ENCODE measurements at regions not wholly inside any gene's neighbourhood (a gene's known extent, or its start where the extent isn't known, plus 50 kb on each side); places are given as distances from the start of the nearest gene placed in this dataset.

DNA sequence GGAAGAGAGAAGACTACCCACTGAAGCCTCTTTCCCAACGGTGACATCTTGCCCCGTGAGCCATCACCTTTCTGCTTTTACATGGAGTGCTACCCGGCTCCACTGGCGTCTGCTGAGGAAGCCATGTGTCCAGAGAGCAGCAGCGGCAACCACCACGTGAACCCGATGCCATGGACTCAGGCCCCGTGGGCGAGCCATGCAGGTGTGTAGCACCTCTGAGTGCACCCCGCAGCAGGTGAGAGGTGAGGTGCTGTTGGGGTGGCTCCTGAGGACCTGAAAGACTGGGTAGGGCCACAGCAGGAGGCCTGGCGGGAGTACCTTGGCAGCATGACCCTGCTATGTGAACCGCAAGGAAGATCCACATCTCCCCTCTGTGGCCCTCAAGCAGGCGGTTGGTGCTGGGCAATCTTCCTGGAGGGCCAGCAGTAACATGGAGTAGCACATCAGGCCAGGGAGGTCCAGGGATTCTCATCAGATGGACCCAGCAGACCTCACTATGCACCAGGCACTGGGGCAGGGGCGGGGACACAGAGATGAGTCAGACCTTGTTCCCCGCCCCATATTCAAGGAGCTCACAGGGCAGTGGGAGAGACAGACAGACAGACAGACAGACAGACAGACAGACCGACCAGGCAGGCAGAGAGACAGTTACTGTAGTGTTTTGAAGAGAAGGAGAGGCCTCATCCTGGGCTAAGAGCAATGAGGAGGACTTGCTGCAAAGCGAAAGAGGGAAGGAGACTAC lies 129.6 kb downstream of the PAPOLA start:
- H3K4me3 Mint-ChIP-seq, result no peak overlapping the region
- H3K9me3 Mint-ChIP-seq, result no peaks in the 10 kb centered on the region
- no peaks in the 10 kb centered on the region for H3K36me3 Mint-ChIP-seq (ENCODE audit: insufficient read depth)
- H3K4me1 Mint-ChIP-seq (ENCODE audit: low read depth), result no peaks in the 10 kb centered on the region
- DNase-seq (no peak), ATAC-seq (no peak)
- H3K27me3 Mint-ChIP-seq (ENCODE audit: low read depth), result no peaks in the 10 kb centered on the region

DNA sequence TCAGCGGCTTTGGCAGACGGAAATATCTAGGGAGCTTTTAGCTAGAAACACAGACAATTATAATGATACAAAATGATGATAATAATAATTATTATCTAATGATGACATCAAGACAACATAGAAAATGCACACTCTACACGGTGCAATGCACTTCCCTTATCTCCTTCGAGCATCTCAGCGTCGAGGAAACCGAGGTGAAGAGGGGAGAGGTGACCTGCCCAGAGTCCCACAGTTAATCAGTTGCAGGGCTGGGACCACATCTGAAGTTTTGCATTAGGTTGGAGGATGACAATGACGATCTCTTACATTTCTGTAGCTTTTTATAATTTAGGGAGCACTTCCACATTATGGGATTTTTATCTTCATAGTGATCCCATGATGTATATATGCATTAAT lies 130.2 kb downstream of the PAPOLA start:
- H3K4me1 Mint-ChIP-seq (ENCODE audit: low read depth), result no peaks in the 10 kb centered on the region
- H3K9me3 Mint-ChIP-seq, result no peaks in the 10 kb centered on the region
- DNase-seq (no peak), ATAC-seq (no peak)
- no peaks in the 10 kb centered on the region for H3K36me3 Mint-ChIP-seq (ENCODE audit: insufficient read depth)
- no peak overlapping the region for H3K4me3 Mint-ChIP-seq
- H3K27me3 Mint-ChIP-seq (ENCODE audit: low read depth), result no peaks in the 10 kb centered on the region

DNA sequence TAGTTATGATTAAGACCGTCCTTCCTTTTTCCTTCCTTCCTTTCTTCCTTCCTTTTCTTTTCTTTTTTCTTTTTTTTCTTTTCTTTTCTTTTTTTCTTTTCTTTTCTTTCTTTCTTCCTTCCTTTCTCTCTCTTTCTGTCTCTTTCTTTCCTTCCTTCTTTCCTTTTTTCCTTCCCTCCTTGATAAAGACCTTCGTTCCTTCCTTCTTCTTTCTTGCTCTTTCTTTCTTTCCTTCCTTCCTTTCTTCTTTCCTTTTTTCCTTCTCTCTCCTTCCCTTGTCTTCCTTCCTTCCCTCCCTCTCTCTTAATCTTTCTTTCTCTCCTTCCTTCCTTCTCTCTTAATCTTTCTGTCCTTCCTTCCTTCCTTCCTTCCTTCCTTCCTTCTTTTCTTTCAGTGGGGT lies 130.9 kb downstream of the PAPOLA start:
- no peaks in the 10 kb centered on the region for H3K9me3 Mint-ChIP-seq
- ATAC-seq, result no peak
- H3K27me3 Mint-ChIP-seq (ENCODE audit: low read depth), result no peaks in the 10 kb centered on the region
- no peak overlapping the region for H3K4me3 Mint-ChIP-seq
- no peak for DNase-seq
- no peaks in the 10 kb centered on the region for H3K36me3 Mint-ChIP-seq (ENCODE audit: insufficient read depth)
- no peaks in the 10 kb centered on the region for H3K4me1 Mint-ChIP-seq (ENCODE audit: low read depth)

DNA sequence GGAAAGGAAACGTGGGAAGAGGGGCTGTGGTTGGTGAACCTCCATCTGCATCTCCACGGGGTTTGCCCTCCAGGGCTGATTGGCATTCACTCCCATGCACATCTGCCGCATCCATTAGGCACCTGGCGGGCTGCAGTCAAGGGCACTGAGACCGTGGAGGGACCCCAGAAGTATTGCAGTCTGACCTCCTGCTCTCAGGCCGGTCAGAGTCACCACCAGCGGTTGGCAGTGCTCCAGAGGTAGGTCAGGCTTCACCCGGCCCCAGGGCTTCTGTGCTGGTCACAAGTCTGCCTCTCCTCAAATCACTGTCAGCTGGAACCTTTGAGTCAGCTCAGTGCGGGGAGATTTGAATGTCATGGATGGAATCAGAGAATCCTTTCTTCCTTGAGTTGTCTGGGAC lies 132.3 kb downstream of the PAPOLA start:
- Mint-ChIP-seq H3K27me3 (ENCODE audit: low read depth) (no peaks in the 10 kb centered on the region), H3K4me1 (ENCODE audit: low read depth) (no peaks in the 10 kb centered on the region), H3K36me3 (ENCODE audit: insufficient read depth) (no peaks in the 10 kb centered on the region), H3K4me3 (no peak overlapping the region), H3K9me3 (no peaks in the 10 kb centered on the region)
- no peak for ATAC-seq
- no peak for DNase-seq

DNA sequence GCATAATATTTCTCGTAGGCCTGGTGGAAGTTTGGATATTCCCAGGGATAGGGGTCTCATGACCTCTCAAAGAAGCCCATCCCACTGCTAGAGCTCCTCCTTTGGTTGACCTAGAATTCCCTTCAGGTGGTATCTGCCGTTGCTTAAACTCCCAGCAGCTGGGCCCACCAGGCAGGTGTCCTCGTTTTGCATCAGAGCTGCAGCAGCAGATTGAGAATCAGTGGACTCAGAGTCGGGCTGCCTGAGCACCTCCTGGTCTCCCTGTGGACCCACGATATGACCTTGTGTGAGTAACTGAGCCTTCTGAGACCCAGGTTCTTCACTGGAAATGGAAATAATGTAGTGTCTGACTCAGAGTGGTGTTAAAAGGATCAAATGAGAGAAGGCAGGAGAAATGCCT lies 132.7 kb downstream of the PAPOLA start:
- Mint-ChIP-seq H3K4me1 (ENCODE audit: low read depth) (no peaks in the 10 kb centered on the region), H3K36me3 (ENCODE audit: insufficient read depth) (no peaks in the 10 kb centered on the region), H3K27me3 (ENCODE audit: low read depth) (no peaks in the 10 kb centered on the region), H3K4me3 (no peak overlapping the region), H3K9me3 (no peaks in the 10 kb centered on the region)
- ATAC-seq (no peak), DNase-seq (no peak)

DNA sequence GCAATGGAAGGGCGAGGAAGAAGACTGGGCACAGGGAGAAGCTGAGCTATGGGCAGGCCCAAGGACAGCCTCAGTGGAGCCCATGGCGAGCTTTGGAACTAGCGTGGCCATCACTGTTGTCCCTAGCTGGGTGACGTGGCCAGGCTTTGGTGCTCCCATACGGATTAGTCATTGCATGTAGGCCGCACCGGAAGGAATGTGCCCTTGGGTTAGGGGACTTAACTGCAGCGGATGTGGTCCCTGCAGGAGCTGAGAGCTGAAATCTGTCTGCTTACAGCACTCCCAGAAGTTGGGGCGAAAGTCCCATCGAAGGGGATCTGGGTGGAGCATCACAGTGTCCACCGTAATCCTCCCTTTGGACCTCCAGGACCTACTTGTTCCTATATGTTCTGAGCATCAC lies 133.7 kb downstream of the PAPOLA start:
- Mint-ChIP-seq H3K4me3 (no peak overlapping the region), H3K4me1 (ENCODE audit: low read depth) (no peaks in the 10 kb centered on the region), H3K36me3 (ENCODE audit: insufficient read depth) (no peaks in the 10 kb centered on the region), H3K9me3 (no peaks in the 10 kb centered on the region), H3K27me3 (ENCODE audit: low read depth) (no peaks in the 10 kb centered on the region)
- no peak for ATAC-seq
- DNase-seq, result no peak

DNA sequence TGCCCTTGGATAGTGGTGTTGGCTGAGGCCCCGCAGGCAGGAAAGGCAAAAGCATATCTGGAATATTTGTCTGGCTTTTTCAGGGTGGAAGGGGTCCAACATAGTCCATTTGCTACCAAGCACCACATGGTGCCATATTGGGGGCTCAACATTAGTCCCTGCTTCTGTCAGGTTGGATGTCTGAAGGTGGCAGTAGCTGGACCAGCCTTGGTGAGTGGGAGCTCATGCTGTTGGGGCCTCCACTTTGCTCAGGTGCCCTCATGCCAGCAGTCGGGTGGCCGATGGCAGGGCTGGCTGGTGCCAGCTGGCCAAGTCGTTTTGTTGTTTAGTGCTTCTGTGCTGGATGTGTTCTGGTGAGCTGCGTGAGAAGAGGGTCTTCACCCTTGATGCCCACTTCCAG lies 135.3 kb downstream of the PAPOLA start:
- no peaks in the 10 kb centered on the region for H3K4me1 Mint-ChIP-seq (ENCODE audit: low read depth)
- no peak for DNase-seq
- ATAC-seq, result no peak
- H3K27me3 Mint-ChIP-seq (ENCODE audit: low read depth), result no peaks in the 10 kb centered on the region
- H3K36me3 Mint-ChIP-seq (ENCODE audit: insufficient read depth), result no peaks in the 10 kb centered on the region
- no peaks in the 10 kb centered on the region for H3K9me3 Mint-ChIP-seq
- H3K4me3 Mint-ChIP-seq, result no peak overlapping the region

DNA sequence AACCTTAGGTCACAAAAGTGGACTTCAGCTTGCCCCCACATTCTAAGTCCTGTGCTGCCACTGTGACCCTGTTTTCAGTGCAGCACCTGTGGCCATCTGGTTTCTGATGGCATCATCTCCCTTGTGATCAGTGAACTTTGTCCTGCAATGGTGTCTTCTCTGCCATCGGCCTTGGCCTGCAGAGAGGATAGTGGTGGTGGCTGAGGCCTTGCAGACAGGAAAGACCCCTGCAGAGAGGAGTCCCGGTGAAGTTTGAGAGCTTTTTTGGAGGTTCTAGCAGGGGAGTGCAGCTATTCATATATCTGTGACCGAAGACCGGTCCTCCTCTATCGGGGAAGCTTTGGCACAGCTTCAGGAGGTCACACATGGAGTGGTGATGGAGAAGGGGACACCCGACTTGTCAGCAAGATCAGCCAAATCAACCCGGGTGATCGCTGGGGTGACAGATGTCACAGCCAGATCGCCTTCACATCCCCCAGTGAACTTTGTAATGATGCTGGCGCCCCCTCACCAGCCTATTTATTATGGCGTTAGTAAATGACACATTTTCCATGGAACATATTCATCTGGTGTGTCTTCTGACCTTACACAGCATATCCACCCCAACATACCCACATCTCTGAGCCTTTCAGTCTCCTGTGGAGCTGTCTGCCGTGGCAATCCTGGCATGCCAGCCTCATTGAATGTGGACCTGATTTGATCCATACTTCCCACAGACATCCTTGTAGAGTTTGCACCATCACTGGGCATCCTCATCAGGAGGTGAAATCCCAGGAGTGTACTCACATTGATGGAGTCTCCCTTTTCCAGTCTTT lies 136.1 kb downstream of the PAPOLA start:
- ATAC-seq (no peak), DNase-seq (no peak)
- H3K4me3 Mint-ChIP-seq, result no peak overlapping the region
- no peaks in the 10 kb centered on the region for H3K36me3 Mint-ChIP-seq (ENCODE audit: insufficient read depth)
- H3K4me1 Mint-ChIP-seq (ENCODE audit: low read depth), result no peaks in the 10 kb centered on the region
- no peaks in the 10 kb centered on the region for H3K27me3 Mint-ChIP-seq (ENCODE audit: low read depth)
- no peaks in the 10 kb centered on the region for H3K9me3 Mint-ChIP-seq

DNA sequence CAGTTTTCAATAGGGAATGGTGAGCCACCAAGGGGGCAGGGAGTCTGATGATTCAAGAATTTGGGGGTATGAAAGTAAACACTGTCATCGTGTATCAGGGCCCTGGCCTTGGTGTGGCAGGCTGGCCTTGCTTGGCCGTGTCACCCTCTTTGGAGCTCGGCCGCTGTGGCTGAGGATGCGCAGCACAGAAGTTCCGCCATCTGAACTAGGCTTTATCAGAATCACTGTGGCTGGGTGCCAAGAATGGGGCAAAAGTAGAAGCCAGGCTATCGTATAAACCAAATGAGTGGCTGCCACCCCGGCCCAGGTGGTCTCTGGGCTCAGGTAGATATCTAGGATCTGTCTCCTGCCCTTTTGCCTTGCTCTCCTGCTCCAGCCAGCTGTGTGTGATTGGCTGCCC lies 137.4 kb downstream of the PAPOLA start:
- H3K27me3 Mint-ChIP-seq (ENCODE audit: low read depth), result peaks cover 2% of the 10 kb centered on the region
- H3K4me3 Mint-ChIP-seq, result no peak overlapping the region
- H3K36me3 Mint-ChIP-seq (ENCODE audit: insufficient read depth), result no peaks in the 10 kb centered on the region
- H3K4me1 Mint-ChIP-seq (ENCODE audit: low read depth), result no peaks in the 10 kb centered on the region
- ATAC-seq (no peak), DNase-seq (no peak)
- no peaks in the 10 kb centered on the region for H3K9me3 Mint-ChIP-seq

DNA sequence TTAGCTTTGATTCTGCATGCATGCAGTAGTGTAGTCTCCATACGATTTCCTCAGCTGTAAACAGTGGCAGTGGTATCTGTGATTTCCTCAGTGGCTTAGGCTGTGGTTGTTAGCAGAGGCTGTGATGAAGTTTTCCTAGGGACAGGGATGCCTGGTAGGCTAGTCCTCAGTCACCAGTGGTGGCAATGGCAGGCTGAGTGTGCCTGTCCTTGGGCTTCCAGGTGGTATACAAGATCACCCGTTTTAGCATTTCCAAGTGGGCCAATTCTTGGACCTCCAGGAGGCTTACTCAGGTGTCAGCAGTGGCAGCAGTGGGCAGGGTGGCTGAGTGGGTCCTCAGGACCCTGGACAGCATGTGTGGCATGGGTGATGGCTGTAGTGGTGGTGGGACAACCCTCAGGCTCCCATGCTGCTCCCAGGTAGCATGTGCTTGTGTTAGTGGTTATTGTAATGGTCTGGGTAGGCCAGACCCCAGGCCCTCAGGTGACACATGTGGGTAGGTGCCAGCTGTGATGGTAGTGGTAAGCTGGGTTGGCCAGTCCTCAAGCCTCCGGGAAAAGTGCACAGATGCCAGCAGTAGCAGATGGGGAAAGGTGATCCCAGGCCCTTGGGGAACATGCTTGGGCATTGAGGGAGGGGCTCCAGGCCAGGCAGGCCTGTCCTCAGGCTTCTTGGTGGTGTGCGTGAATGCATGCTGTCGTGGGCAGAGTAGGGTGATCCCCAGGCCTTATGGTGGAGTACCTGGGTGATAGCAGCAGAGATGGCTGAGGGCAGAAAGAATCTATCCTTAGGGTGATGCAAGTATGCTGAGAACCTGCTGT lies 146.5 kb downstream of the PAPOLA start:
- H3K36me3 Mint-ChIP-seq (ENCODE audit: insufficient read depth), result peaks cover 2% of the 10 kb centered on the region
- peaks cover 17% of the 10 kb centered on the region for H3K9me3 Mint-ChIP-seq
- H3K4me1 Mint-ChIP-seq (ENCODE audit: low read depth), result no peaks in the 10 kb centered on the region
- peaks cover 8% of the 10 kb centered on the region for H3K27me3 Mint-ChIP-seq (ENCODE audit: low read depth)
- DNase-seq, result no peak
- H3K4me3 Mint-ChIP-seq, result no peak overlapping the region
- ATAC-seq, result no peak

DNA sequence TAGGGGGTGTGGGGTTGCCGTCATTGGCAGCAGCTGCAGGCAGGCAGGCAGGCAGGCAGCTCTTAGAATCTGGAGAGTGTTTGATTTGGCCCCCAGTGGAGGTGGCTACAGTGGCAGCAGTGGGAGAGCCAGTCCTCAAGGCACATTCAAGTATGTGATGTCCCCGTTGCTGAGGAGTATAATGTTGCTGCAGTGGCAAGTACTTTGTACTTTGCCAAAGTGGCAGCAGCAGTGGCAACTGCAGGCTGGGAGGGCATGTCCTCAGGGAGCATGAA lies 147.1 kb downstream of the PAPOLA start:
- peaks cover 8% of the 10 kb centered on the region for H3K27me3 Mint-ChIP-seq (ENCODE audit: low read depth)
- no peaks in the 10 kb centered on the region for H3K4me1 Mint-ChIP-seq (ENCODE audit: low read depth)
- DNase-seq, result no peak
- no peak overlapping the region for H3K4me3 Mint-ChIP-seq
- no peak for ATAC-seq
- peaks cover 2% of the 10 kb centered on the region for H3K36me3 Mint-ChIP-seq (ENCODE audit: insufficient read depth)
- peaks cover 17% of the 10 kb centered on the region for H3K9me3 Mint-ChIP-seq

DNA sequence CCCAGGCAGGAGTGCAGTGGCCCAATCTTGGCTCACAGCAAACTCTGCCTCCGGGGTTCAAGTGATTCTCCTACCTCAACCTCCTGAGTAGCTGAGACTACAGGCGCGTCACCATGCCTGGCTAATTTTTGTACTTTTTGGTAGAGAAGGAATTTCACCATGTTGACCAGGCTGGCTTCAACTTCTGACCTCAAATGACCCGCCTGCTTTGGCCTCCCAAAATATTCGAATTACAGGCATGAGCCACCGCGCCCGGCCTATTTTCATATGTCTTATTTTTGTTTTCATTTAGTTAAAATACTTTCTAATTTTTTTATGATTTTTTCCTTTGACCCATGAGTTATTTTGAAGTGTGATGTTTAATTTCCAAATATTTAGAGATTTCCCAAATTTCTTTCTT lies 143.6 kb upstream of the VRK1 start:
- DNase-seq (no peak), ATAC-seq (no peak)
- H3K27me3 Mint-ChIP-seq (ENCODE audit: low read depth), result peaks cover 14% of the 10 kb centered on the region
- no peaks in the 10 kb centered on the region for H3K4me1 Mint-ChIP-seq (ENCODE audit: low read depth)
- H3K9me3 Mint-ChIP-seq, result peaks cover 17% of the 10 kb centered on the region
- peaks cover 2% of the 10 kb centered on the region for H3K36me3 Mint-ChIP-seq (ENCODE audit: insufficient read depth)
- H3K4me3 Mint-ChIP-seq, result no peak overlapping the region

DNA sequence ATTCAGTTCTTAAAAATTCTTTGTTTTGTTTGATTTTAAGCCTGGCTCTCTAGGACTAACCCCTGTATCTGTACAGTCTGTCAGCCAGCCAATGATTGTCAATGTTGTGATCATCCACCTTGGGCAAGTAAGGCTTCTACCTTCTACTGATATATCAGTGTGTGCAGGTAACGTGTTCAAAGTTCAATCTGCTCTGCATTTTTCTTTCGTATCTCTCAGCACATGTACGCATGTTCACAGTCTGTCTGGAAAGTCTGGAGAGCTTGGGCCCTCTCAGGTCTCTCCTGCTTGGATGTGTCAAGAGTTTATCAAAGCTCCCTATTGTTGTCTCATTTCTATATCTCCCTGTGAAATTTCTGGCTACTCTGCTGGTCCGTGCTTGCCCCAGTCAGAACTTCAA lies 138.6 kb upstream of the VRK1 start:
- no peak for DNase-seq
- Mint-ChIP-seq H3K36me3 (ENCODE audit: insufficient read depth) (peaks cover 2% of the 10 kb centered on the region), H3K4me1 (ENCODE audit: low read depth) (no peaks in the 10 kb centered on the region), H3K9me3 (peaks cover 21% of the 10 kb centered on the region), H3K4me3 (no peak overlapping the region), H3K27me3 (ENCODE audit: low read depth) (peaks cover 38% of the 10 kb centered on the region)
- ATAC-seq, result no peak

DNA sequence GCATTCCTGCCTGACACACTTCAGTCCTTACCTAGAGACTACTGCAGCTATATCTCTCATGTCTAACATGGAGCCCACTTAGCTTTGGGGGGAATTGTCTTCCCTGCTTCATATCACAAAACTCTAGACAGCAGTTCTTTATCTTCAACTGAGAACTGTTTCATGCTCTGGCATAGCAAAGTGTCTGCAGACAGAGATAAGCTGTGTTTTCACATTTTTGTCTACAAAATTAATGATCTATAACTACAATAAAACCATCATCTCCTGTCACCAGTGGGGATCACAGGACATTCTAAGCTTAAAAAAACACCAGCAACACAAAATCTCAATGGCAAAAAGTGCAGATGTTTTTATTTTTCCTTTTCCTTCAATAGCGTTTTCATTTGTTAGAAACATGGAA lies 137.1 kb upstream of the VRK1 start:
- no peaks in the 10 kb centered on the region for H3K4me1 Mint-ChIP-seq (ENCODE audit: low read depth)
- peaks cover 21% of the 10 kb centered on the region for H3K9me3 Mint-ChIP-seq
- DNase-seq, result no peak
- peaks cover 38% of the 10 kb centered on the region for H3K27me3 Mint-ChIP-seq (ENCODE audit: low read depth)
- peaks cover 2% of the 10 kb centered on the region for H3K36me3 Mint-ChIP-seq (ENCODE audit: insufficient read depth)
- H3K4me3 Mint-ChIP-seq, result no peak overlapping the region
- no peak for ATAC-seq

DNA sequence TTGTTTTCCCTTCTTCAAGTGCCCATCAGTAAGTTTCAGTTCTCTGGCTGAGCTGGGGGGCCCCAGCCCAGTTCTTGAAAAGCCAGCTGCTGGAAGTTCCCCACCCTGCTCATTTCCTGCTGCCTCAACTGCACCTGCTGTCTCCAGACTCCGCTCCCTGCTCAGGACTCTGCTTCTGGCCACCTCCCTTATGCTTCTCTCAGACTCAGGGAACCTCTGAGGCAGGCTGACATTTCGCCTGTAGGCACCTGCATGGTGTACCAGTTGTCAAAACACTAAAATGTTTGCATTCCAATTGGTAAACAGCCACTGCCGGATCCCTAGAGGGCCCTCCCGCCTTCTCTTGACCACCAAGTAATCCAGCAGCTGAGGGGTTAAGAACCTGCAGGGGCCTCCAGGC lies 136.5 kb upstream of the VRK1 start:
- H3K27me3 Mint-ChIP-seq (ENCODE audit: low read depth), result peaks cover 36% of the 10 kb centered on the region
- peaks cover 2% of the 10 kb centered on the region for H3K36me3 Mint-ChIP-seq (ENCODE audit: insufficient read depth)
- no peaks in the 10 kb centered on the region for H3K4me1 Mint-ChIP-seq (ENCODE audit: low read depth)
- DNase-seq (no peak), ATAC-seq (no peak)
- H3K4me3 Mint-ChIP-seq, result no peak overlapping the region
- H3K9me3 Mint-ChIP-seq, result peaks cover 18% of the 10 kb centered on the region

Measured in activated T-cell treated with anti-CD3 and anti-CD28 coated beads, Interleukin-2, amount 50 U/mL, for 4 hours (primary cell).